ENCODE measurements at regions not wholly inside any gene's neighbourhood (a gene's known extent, or its start where the extent isn't known, plus 50 kb on each side); places are given as distances from the start of the nearest gene placed in this dataset.

DNA sequence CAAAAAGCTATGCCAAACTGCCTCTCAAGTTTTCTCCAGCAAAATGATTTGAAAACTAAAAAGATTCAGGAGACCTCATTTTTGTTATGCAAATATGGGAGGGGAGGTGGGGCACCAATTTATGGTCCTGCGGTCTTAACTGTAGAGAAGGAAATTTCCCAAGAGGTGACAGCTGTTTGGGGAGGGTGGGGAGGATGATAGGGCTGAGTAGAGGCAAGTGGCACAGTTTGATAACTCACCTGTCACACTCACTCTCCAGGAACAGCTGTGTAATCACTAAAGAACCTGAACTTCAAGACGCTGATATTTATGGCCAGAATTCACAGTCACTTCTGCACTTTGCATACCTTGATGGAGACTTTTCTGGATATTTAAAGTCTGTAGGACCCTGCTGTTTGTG, 232.9 kb upstream of the STARD13 start:
- no peak for DNase-seq (ENCODE audit: low spot score)

DNA sequence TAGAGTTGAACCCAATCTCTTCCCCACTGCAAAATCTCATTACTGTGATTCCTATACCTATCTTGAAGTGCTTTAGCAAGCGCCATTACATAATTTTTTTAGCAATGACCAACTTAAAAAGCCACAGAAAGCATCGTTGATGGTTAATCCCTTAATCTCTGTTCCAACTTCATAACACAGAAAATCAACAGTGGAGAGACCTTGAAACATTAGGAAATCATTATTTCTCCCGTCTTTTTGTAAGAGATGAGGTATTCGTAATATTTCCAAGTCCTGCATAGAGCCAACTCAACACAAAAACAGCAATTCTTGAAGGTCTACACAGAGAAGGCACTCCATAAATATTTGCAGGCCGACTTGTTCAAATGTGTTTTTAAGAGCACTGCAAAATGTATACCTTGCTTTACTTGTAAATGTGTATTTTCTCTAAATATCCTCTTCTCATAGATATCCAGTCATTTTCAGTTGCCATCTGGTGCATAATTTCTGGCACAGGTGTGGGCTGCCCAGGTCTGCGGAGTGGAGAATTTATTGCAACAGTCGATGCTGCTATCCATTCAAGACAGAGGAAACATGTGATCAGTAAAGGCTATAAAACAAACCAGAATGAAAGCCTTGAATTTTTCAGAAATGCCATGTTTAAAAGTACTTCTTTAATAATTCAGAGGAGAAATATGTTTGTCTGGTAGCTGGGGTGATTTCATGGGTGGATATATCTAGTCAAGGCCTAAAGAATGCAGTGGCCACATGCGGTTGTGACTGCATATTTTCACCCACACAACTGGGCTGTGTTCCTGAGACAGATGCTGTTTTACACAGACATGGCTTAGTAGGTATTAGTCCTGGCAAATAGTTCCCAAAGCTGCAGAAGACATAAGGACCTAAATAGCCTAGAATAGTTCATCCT, 234.3 kb upstream of the STARD13 start:
- peak; percentile 40 for DNase-seq (ENCODE audit: low spot score)

DNA sequence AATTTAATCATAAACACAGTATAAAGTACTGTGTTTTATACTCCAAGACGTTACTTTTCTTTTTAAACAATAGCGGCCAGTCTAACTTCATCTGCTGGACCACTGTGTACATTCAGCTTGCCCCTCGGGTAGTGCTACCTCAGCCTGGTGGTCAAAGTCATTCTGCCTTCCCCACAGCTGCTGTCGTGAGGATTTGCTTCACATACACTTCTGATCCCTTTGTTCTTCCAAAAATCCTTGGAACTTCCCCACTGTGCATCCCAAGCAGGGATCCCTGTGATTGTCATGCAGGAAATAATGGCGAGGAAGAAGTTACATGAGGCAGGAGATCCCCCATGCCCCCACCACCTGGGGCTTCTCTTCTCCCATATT, 234.9 kb upstream of the STARD13 start:
- DNase-seq (ENCODE audit: low spot score) = no peak

DNA sequence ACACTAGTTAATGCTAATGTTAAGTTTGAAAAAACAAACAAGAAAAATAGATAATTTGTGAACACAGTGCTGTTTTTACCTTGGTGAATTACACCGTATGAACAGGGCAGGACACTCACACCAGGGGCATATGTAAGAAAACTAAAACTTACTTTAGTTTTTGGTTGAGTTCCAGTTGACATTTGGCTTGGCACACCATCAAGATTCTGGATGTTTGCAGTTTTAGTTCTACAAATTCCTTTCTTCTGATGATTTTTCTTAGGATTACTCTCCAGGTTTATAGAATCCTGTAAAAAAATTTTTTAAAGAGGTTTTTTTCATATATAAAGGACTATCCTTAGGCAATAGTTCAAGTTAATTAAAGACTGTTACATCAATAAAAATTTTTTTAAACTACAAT, 238.5 kb upstream of the STARD13 start:
- no peak for DNase-seq (ENCODE audit: low spot score)

DNA sequence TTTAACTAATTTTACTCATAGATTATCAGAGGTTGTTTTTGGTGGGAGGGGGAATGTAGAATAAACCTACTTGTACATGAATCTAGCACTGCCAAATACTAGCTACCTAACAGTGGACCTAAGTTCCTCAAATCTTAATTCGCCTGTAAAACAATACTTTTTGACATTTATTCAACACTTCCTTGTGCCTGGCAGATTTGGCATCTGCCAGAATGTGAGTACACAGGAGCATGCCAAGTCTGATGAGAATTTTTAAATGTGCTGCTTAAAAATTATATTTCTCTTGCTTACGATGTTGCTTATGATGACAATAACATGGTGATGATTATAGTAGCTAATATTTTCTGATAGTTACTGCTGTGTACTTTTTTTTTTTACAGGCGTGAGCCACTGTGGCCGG, 240.2 kb upstream of the STARD13 start:
- no peak for DNase-seq (ENCODE audit: low spot score)

DNA sequence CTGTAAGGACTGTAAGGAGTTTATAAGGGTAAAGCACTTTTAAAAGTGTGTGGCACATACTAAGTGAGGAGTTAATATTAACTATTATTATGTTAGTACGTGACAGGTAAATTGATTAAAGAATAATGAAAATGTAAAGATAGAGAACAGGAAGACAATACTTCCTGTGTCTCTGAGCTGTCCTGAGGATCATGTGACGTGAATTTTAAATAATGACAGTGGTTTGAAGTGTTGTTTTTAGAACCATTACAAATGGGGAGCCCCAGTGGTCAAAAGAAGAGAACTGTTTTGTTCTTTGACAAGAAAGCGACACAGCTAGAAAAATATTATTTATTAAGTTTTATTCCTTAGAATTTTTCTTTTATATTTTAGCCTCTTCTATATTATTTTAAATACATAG, 241.2 kb upstream of the STARD13 start:
- DNase-seq (ENCODE audit: low spot score) = no peak

DNA sequence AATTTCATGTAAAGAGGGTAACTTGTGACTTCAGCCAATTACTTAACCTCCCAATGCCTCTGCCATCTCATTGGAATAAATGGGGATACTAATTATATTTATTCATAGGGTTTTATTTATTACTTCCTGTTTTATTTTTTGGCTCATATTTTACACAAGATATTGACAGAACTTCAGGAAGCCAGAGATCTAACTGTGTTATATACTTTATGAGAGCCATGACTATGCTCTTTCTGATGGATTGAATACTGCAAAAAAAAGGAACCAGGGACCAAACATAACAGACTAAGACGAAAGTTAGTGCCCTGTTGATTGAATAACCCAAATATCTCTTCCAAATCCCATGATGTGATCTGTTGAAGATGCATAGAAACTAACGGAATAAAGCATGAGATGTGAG, 243.3 kb upstream of the STARD13 start:
- DNase-seq (ENCODE audit: low spot score) = no peak

DNA sequence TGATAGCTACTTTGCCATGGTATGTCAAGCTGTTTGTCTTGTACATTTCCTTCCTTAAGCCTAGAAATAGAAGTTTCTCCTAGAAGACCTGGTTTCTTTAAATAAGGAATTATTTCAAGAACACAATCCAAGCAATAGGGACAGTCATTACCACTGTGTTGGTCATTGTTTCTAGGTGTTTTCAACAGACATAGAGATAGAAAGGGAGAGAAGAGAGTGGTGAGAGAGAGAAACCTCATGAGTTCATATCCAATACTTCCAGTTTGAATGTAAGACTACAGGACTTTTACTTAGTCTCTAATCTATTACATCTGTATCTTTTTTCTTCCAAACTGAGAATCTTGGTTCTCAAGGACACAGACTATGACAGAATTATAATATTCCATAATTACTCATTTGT, 245.9 kb upstream of the STARD13 start:
- DNase-seq (ENCODE audit: low spot score) = no peak

DNA sequence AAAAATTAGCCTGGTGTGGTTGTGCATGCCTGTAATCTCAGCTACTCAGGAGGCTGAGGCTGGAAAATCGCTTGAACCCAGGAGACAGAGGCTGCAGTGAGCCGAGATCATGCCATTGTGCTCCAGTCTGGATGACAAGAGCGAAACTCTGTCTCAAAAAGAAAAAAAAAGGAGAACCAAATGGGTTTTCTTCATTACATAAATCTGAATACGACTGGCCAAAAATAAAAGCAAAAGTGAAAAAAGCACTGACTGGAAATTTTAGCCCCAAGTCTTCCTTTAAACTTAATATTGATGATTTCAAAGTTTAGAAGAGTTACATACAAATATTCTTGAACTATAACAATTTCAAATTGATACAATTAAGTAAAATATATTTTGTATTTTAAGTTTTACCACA, 249.5 kb upstream of the STARD13 start:
- no peak for DNase-seq (ENCODE audit: low spot score)

DNA sequence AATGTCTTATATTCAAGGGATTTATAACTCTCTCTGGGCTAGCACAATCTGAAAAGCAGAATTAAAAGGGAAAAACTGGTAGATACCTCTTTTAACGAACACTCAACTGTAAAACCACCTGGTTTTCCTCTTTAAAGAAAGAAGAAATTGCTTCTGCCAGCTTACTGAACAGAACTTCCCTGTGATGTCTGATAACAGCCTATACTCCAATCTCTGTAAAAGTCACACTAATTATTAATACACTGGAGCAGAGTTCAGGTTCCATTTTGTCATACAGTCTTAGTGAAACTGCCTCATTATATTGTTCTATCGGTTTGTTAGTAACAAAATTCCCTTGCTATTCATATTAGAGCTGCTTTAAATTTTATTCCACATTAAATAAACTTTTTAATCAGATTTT, 251.0 kb upstream of the STARD13 start:
- no peak for DNase-seq (ENCODE audit: low spot score)

DNA sequence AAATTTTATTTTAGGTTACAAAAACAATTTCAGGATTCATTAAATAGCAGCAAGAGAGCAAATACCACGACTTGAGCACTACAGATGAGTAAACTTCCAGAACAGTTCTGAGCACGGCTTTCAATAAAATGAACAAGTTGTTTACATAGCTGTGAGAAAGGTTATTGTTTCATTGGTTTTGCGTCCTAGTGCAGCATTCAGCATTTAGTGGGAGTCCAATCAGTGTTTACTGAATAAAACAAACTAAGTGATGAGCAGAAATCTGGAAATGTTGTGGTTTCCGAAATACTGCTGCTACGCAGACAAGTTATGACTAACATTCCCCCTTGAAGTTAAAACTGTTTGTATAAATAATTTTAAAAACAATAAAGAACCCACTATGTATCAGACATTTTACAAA, 251.5 kb upstream of the STARD13 start:
- no peak for DNase-seq (ENCODE audit: low spot score)

DNA sequence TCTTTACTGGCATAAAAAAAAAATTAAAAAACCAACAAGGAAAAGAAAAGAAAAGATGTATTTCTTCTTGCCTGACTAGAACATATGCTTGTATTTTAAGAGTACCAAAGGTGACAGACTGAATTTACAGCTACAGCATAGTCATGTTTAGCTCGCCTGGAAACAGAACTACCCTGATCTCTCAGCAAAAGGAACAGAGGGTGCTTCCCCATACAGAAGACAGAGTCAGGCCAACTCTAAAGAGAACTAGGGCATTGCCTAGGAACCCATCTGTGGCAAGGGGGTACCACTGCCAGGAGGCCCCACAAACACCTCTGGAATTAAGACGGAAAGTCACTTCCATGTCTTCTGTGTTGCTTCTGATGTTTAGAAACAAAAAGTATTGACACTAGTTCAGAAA, 252.1 kb upstream of the STARD13 start:
- DNase-seq (ENCODE audit: low spot score) = no peak

DNA sequence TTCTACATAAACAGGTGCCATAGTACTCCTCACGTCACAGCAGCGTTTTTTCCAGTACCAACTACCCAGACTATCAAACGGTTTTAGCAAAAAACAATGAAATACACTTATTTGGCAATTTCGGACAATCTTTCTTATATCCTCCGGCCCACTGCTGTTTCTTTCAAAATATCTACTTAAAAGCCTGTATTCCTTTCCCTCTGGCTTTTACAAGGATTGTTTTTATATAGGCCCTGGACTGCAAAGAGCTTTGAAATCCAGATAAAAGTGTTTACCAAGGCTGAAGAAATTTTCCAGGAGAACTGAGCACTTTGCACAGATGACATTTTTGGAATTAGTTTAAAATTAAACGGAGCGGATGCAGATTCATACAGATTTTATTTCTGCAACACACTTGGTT, 255.9 kb upstream of the STARD13 start:
- DNase-seq (ENCODE audit: low spot score) = no peak

DNA sequence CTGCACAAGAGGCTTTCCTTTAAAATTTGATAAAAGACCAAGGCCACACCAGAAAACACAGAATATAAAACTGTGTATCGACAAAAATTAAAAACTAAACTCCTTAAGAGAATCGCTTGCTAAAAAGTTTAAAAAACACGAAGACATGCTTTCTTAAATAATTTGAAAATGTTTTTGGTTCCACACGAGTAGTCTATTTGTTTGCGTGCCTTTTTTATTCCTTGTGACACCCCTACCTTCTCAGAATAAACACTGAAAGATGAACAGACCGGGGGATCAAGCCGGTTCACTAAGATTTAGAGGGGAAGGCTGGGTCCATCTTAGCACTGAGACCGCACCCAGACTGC, 256.4 kb upstream of the STARD13 start:
- no peak for DNase-seq (ENCODE audit: low spot score)

DNA sequence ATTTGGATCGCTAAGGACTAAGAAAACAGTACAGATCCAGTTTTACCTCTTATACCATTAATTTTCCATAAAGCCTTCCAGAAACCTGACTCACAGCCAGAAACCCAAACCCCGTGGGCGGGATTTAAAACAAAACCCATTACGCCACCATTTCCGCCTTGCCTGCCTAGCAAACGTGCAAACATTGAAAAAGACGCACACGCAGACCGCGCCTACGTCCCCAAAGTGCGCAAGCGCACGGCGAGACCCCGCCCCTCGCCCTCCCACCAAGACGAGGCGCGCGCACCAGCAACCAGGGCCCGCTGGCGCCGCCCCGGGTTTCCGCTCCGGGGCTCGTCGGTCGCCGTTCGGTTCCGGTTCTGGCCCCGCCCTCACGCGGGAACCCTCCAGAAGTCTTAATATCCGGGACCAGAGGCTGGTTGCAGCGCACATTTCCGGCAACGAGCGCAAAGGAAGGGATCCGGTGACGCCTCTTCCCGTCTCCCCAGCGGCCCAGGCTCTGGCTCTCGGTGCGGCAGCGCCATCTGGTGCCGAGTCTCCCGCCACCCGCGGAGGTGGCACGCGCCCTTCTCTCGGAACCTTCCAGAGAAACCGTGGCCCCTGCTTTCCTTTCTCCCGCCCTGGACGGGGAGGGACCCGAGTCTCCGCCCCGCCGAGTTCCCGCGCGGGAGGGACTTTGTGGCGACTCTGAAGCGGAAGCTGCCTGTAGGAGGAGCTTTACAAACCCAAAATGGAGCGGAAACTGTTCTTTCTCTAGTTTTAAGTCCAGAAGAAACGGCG, 256.9 kb upstream of the STARD13 start:
- DNase-seq (ENCODE audit: low spot score) = peak; percentile 81

DNA sequence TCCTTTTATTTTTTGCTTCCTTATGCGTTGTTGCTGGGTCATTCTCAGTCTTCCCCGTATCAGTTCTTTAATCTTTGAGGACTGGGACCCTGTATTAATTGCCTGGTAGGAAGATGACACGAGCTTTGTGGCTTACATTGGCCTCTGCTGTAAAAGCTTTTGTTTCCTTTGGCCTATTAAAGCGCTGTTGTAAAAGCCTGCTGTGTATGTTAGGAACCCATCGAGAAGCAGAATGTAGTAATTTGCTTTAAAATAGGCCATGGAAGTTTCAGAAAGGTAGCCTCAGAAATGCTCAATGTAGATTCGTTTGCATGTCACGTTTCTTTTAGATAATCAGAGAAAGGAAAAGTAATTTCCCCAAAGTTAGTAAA, 257.5 kb upstream of the STARD13 start:
- no peak for DNase-seq (ENCODE audit: low spot score)

DNA sequence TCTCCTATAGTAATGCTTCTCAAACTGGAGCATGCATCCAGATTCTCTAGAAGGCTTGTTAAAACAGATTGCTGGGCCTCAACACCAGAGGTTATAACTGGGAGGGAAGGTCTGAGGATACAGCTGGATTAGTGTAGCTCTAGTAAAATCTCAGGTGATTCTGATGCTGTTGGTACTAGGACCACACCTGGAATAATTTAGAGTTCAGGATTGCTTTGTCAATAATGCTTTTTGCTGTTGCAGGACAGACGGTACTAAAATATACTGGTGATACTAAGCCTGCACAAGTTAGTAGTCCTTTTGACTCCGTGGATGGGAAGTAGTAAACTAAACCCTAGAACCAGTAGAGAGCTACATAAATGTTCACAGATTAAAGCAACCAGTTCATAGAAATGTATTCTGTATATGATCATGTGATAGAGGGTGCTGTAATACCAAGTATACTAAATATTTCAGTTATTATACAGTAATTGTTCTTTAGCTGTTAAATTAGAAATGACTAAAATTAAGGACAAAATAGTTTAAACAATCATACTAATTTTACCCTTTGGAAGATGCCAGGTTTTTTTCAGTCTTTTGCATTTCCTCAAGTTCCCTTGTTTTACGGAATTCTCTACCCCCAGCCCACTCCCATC, 258.2 kb upstream of the STARD13 start:
- DNase-seq (ENCODE audit: low spot score) = no peak

DNA sequence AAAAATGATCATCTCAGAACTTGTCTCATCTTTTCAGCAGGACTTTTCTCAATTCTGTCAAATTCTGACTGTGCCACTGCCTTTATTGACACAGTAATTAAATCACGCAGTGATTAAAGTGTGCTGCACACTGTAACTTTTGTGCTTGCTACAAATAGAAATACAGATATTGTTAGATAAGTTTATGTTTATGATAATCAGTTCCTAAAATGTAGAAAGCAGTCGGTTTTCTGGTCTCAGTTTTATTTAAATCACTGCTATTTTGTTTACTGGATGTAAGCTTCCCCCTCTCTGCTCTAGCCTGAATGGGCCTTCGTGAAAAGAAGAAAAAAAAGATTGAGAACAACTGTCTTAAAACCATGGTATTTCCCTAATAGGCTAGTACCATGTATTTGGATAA, 258.8 kb upstream of the STARD13 start:
- DNase-seq (ENCODE audit: low spot score) = no peak

DNA sequence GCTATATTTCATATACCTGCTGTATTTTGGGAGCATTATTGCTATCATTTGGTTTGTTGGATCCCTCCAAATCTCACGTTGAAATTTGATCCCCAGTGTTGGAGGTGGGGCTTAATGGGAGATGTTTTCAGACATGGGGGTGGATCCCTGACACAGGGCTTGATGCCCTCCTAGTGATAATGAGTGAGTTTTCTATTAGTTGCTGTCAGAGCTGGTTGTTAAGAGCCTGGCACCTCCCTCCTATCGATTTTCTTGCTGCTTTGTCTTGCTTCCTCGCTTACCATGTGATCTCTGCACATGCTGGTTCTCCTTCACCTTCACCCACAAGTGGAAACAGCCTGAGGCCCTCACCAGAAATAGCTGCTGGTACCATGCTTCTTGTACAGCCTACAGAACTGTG, 259.9 kb upstream of the STARD13 start:
- DNase-seq (ENCODE audit: low spot score) = no peak

DNA sequence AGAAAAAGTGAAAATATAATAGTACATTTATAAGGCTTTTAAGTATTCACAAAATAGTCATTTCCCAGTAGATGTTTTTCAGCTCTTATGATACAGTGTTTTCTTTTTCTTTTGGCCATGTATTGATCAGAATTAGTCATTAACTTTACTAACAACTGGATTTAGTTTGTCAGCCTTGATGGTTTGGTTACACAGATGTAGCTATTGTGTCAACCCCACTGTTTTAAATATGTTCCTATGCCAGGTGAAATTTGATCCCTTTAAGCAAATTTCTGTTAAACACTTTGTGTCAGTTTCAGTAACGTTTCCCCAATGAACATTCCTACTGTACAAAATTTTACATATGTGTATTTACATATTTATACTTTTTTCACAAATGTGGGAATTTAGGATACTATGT, 261.5 kb upstream of the STARD13 start:
- DNase-seq (ENCODE audit: low spot score) = no peak

DNA sequence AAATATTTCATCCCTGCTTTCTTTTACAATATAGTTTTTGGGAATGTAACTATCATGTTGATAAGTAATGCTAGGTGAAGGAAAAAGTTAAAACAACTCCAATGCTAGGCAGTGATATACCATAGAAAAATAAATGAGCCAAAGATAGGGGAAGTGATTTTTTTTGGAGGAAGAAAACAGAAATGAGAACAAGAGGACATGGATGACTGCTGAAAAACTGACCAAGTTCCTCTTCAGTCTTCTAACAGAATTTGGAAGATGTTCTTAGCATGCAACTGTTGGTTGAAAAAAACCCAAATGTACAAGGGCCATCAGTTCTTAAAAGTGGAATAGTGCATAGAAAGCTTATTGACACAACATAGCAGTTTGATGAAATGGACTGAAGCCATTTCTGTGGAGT, 262.5 kb upstream of the STARD13 start:
- no peak for DNase-seq (ENCODE audit: low spot score)

DNA sequence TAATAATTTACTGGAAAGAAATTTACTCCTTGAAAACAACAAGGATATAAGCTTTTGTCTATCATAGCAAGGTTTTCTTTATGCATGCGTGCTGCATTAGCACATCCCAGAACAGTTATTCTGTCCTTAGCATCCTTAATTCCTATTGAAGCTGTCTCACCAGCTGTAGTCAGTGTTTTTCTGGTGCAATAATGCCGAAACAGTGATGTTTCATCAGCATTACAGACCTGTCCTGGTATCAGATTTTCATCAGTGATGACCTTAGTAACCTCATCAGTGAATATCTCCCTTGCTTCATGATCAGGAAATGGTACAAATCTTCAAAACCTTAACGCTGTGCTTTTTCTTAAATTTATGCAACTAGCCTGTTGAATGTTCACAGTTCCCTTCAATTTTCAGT, 264.7 kb upstream of the STARD13 start:
- no peak for DNase-seq (ENCODE audit: low spot score)

DNA sequence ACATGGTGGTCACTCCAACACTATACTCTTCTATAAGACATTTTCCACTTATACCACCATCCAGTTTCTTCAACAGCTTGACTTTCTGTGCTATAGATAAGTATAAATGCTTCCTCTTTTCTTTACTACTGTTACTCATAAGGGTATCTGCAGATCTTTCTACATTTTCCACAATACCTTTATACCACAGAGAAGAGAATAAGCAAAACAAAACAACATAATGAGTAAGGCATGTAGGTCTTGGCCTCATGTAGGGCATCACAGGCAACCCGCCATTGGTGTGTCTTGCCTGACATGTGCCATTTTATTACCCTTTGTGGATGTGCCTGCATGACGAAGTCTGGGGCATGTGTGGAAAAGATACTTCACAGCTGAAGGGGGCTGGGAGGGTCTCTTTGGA, 265.3 kb upstream of the STARD13 start:
- DNase-seq (ENCODE audit: low spot score) = no peak

All from hepatic stellate cell (primary cell).